ENCODE measurements at regions not wholly inside any gene's neighbourhood (a gene's known extent, or its start where the extent isn't known, plus 50 kb on each side); places are given as distances from the start of the nearest gene placed in this dataset.

DNA sequence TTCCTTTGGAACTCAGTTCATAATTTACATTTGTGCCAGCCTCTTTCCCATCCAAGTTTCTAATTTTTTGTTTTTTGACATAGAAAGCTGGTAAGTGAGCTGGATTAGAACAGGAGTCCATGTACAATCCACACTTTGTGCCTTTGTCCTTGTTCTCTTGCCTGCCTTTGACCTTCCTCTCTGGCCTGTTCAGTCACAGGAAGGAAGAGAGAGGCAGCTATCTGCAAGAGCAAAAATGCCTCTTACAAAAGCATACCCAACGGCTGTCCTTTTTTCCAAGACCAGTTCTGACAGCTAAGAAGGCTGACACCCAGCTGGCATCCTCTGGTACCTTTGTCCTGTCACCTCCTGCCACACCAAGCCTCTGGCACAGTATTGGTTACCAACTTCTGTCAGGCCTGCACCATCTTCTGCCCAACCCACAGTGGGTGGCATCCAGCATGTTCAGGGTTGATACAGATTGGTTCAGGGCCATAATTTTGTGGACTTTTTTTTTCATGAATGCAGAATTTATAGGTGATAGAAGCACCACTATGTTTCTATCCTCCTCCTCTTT lies 133.7 kb upstream of the KLF14 start:
- TF ChIP-seq, protein P1, sequence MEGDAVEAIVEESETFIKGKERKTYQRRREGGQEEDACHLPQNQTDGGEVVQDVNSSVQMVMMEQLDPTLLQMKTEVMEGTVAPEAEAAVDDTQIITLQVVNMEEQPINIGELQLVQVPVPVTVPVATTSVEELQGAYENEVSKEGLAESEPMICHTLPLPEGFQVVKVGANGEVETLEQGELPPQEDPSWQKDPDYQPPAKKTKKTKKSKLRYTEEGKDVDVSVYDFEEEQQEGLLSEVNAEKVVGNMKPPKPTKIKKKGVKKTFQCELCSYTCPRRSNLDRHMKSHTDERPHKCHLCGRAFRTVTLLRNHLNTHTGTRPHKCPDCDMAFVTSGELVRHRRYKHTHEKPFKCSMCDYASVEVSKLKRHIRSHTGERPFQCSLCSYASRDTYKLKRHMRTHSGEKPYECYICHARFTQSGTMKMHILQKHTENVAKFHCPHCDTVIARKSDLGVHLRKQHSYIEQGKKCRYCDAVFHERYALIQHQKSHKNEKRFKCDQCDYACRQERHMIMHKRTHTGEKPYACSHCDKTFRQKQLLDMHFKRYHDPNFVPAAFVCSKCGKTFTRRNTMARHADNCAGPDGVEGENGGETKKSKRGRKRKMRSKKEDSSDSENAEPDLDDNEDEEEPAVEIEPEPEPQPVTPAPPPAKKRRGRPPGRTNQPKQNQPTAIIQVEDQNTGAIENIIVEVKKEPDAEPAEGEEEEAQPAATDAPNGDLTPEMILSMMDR (IDR thresholded peaks at IDR 0.05), result no peak
- no peak for TF ChIP-seq POLR2A (IDR thresholded peaks at IDR 0.05)
- no peak for TF ChIP-seq POLR2AphosphoS5 (IDR thresholded peaks at IDR 0.05)

Data from upper lobe of left lung (tissue), 4 donors.